T47D (cell line): ENCODE measurements at regions not wholly inside any gene's neighbourhood (a gene's known extent, or its start where the extent isn't known, plus 50 kb on each side); places are given as distances from the start of the nearest gene placed in this dataset.

Experiments
- DNase-seq, 2 experiments: peaks; one replicate each; pipeline versions ENCODE4 v3.0.0 to v3.0.0-alpha.2; 2011 to 2012; ENCODE audit warnings: low read depth in 1 of 2, low spot score in 1 of 2
- JUND ChIP-seq: IDR thresholded peaks from 2 replicates; pipeline ENCODE4 v1.6.1; 2012; ENCODE audit warnings: low read depth
- in situ Hi-C: cut with HindIII; loops from 2 replicates; pipeline ENCODE4 v1.10.0; 2016; ENCODE audit warnings: low sequenced_read_pairs, low pct_unique_long_range_greater_than_20kb

DNA sequence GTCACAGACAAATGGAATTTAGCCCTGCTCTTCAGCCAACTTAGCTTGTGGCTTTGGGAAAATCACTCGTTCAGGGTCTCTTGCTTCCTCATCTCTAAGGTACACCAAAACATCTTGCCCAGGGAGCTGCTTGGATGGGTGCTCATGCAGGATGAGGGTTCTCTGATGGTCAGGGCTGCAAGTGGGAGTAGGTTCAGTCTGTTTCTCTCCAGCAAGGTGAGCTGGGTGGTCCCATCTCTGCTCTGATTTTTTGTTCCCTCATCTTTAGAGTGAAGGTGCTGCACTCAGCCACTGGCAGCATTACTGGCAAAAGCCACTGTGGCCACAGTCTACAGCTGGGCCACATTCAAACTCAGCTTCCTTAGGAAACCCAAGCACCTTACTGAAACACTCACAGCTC is 149.9 kb upstream of the GPR26 start:
- DNase-seq, result no peak
- TF ChIP-seq JUND, result no peak
- in situ Hi-C loops, result no loop called here

DNA sequence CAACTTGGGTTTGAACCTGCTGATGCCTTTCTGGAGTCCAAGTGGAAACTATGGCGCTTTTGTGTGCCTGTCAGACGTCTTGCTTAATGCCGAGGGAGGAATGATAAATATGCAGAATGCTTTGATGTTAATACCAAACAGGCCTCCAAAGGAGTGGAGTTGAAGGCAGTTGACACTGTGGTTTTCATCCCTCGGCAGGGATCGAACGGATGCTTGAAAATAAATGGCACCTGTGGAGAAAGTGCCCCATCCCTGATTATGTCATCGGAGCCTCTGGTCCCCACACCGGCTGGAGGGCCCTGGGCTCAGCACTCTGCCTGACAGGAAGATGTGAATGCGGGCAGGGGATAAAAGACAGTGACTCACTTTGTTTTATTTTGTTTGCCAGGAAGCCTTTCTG is 148.7 kb upstream of the GPR26 start:
- DNase-seq, result no peak
- TF ChIP-seq JUND, result no peak
- in situ Hi-C loops, result no loop called here

DNA sequence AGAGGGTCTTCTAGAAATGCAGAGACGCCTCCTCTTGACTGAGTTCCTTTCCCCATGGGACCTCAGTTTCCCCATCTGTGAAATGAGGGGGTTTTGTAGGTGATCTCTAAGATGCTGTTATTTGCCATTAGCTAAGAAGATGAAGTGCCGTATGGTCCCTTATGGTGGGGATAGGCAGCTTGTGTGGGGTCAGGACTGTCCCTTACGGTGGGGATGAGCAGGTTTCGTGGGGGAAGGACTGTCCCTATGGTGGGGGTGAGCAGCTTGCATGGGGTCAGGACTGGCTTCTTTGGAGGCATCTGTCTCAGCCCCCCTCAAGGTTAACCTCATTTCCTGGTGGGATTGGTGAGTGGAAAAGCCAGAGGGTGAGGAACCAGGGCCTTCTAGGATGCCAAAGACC is 148.3 kb upstream of the GPR26 start:
- no peak for TF ChIP-seq JUND
- DNase-seq, result no peak
- in situ Hi-C loops, result no loop called here

DNA sequence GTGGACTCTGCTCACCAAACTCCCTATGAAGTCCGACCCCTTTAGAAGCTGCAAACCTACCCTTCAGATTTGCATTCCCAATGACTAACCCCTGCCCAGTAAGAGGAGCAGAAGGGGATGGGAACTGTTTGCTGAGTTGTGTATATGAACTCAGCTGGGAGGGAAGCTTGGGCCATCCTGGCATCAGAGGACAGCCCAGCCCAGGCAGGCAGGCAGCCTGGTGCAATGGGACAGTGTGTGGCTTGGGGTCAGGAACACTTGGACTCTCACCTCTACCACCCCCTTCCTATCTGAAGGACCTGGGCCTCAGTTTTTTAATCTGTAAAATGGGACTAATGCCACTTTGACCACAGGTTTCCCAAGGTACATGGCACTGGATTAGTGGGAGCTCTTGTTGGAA is 147.4 kb upstream of the GPR26 start:
- TF ChIP-seq JUND, result no peak
- in situ Hi-C loops, result no loop called here
- no peak for DNase-seq

DNA sequence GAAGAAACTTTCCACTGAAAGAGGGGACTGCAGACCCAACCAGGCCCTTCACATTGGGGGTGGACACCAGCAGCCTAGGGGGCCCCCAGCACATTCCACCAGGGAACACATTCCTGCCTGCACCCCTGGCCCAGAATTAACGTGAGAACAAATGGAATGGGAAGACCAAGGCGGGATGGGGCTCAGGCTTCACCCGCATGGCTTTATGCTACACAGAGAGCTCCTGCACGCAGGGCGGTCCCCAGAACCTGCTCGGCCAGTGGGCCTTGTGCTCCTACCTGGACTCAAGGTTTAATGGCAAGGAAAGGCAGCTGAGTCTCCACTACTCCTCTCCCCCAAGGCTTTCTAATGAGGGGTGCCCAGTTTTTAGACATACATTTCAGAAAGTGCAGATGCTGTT is 146.3 kb upstream of the GPR26 start:
- no peak for TF ChIP-seq JUND
- in situ Hi-C loops, result no loop called here
- DNase-seq, result no peak

DNA sequence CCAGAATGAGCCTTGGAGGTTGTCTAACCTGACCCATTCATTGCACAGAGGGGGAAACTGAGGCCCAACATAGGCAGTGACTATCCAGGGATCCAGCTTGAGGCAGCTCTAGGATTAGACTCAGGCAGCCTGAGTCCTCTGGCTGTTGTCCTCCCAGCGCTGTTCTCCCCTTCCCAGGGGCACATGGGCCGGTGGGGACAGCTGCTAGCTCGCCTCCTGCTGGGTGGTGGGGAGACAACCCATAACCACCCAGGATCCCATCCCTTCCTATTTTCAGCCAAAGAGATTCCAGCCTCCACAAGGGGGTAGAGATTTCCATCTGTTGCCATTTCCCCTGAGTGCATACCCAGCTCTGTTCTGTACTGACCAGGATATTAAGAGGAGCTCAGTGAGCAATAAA is 145.1 kb upstream of the GPR26 start:
- in situ Hi-C loops, result no loop called here
- no peak for TF ChIP-seq JUND
- DNase-seq, result no peak

DNA sequence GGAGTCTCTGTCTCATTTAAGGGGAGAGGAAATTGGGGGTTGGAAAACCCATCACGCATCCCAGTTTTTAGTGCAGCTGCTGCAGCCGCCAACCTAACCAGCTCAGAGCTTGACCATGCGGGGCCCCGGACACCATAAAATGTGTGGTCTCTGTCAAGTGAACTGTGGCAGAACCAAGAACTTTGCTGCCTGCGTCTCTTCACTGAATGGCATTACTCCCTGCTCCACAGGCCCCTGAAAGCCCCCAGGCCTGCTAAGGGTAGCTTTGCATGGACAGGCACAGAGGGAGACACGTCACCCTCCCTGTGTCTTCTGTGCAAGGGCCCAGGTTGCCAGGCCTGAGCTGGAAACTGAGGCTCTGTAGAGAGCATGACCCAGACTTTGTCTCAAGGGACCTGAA is 144.6 kb upstream of the GPR26 start:
- in situ Hi-C loops, result no loop called here
- no peak for TF ChIP-seq JUND
- DNase-seq, result no peak

DNA sequence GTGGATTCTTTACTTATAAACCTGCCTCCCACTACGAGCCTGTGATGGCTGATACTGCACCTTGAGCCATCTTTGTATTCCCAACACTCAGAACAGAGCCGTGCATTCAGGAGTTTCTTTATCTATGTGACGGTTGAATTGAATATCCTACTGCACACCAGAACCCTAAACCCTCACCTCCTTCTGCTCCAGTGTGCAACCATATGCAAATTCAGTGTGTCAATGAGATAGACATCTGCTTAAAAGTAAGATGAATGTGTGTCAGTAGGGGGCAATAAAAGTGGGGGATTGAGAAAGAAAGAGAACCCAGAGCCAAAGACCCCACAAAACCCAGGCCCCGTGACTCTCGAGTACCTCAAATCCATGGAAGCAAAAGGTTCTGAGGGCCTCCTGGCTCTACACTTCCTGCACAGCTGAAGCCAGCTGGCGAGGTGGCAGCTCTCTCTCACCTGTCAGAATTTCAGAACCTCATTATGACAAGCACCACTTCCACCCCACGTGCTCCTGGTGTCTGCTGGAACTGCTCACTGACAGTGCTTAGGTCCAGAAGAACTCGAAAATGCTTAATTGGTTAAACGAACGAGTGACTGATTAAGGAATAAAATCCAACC is 143.3 kb upstream of the GPR26 start:
- DNase-seq, result no peak
- TF ChIP-seq JUND, result no peak
- in situ Hi-C loops, result no loop called here

DNA sequence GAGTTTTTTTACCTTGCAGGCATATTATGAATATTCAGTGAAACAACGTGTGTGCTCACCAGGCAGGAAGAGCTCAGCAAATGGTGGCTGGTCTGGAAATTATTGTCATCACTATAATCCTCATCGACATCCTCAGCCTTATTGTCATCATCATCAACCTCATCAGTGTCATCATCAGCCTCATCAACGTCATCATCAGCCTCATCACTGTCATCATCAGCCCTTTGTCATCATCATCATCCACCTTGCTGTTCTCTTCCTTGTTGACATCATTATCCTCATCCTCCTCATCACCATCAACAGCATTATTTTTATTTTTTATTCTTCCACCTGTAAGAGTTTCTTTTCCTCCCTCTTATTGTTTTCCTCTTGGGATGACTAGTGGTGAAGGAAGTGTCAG is 142.3 kb upstream of the GPR26 start:
- in situ Hi-C loops, result no loop called here
- no peak for TF ChIP-seq JUND

DNA sequence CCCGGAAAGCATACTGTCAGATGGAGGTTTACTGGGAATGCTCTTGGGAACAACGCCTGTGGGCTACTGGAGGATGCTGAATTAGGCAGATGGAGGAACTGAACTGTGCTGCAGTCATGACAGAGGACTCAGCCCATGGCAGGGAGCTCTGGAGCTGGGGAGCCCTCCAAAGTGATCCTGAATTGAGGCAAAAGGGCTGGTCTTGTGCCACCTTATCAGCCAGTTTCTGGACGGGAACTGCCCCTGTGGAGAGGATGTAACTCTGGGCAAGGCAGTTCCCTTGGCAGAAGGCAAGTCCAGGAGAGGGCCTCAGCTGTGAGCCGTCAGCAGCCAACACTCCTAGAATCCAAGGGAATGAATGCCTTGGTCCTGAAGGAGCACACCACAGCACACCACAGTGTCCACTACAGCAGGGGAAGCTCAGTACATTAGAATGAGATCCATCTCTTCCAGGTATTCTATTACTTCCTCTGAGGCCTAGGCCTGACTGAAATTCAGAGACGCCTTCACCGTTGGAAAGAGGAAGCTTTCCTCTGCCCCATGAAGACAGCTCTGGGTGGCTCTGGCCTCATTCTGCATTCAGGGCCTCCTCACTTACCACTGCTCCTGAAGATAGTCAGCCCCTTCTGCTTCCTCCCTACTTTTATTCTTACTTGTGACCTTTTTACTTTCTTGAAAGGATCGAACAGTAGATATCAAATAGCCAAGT is 139.6 kb upstream of the GPR26 start:
- TF ChIP-seq JUND, result no peak
- no peak for DNase-seq
- in situ Hi-C loops, result no loop called here

More for the DNA sequence above, 142.3 kb upstream of the GPR26 start:
- DNase-seq, result no peak

DNA sequence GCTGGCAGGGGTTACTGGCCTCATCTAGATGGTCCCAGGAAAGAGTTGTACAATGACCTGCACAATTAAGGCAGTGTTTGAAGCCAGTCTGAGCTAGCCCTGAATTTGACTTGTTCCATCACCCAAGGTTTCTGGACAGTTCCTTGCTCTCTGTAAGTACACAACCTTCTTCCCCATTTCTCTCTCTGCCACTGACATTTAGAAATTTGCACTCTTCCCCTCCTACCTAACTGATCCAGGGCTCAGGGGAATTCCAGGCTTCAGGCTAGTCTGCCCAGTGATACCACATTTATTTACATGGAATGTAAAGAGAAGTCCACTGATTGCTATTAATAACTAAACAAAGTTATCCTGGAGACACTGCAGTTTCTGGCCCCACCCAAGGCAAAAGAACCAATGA is 139.0 kb upstream of the GPR26 start:
- TF ChIP-seq JUND, result no peak
- in situ Hi-C loops, result no loop called here
- no peak for DNase-seq

DNA sequence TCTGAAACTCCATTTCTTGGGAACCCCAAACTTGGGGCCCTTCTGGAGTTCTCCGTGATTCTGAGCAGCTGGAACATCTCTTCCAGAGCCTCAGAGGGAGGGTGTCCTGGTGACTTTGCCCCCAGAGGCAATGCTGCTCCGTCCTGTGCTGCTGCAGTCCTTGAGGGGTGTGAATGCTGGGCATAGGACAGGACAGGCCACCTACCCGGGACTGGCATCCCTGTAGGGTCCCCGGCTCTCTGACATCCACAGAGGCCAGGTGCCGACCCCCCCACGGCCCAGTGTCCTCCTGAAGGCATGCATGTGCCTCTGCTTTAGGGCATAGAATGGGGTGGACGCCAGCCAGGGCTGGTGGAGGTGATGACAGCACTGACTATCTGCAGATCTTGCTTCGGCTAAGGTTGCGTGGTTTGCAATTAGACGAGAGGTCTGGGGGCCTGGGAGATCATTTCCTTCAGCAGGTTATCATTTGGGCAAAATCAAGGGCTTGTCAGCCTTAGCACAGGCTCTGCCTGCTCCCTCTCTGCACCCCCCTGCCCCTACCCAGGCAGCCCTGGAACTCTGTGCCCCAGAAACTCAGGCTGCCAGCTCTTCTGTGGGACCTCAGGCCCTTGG is 136.9 kb upstream of the GPR26 start:
- TF ChIP-seq JUND, result no peak
- in situ Hi-C loops, result no loop called here
- DNase-seq, result no peak

DNA sequence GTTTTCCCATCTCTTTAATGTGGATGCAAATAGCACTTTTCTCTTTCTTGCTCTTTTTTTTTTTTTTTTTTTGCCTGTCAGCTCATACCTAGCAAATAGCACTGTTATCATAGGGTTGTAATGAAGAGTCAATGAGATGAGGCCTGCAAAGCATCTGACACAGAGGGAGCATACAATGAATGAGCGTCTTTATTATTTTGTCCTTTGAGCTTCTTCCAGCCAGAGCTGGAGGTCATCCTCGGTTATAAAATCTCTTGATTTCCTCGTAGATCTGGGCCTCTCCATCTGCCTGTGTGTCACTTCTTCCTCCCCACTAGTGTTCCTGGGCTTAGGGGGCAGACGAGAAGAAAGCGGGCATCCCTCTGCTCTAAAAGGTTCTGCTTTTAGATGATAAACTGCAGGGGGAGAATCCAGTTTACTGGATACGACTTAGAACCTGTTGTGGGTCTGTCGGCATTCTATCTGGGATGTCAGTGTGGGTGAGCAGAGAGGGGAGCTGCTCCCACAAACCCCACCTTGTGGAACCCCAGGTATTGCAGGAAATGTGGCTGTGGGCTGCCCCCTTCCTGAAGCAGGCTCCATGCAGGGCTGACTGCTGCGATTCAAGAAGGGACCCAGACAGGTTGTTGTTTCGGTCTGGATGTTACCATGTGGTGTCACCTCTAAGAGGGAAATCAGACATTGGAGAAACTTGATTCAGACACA is 135.8 kb upstream of the GPR26 start:
- TF ChIP-seq JUND, result no peak
- no peak for DNase-seq
- in situ Hi-C loops, result no loop called here

DNA sequence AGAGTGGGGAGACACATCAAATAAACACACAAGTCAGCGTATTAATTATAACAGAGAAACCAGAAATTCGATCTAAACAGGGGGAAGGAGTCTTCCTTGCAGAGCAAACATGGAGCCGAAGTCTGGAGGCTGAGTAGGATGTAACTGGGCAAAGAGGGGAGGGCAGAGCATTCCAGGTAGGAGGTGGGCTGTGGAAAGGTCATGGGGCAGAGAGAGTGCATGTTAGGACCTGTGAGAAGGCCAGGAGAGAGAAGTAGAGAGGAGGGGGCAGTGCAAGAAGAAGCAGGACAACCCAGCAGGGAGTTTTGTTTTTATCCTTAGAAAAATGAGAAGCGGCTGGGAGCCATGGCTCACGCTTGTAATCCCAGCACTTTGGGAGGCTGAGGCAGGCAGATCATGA is 130.8 kb upstream of the GPR26 start:
- in situ Hi-C loops, result no loop called here
- DNase-seq, result no peak
- TF ChIP-seq JUND, result no peak
